ENCODE measurements at regions not wholly inside any gene's neighbourhood (a gene's known extent, or its start where the extent isn't known, plus 50 kb on each side); places are given as distances from the start of the nearest gene placed in this dataset.

DNA sequence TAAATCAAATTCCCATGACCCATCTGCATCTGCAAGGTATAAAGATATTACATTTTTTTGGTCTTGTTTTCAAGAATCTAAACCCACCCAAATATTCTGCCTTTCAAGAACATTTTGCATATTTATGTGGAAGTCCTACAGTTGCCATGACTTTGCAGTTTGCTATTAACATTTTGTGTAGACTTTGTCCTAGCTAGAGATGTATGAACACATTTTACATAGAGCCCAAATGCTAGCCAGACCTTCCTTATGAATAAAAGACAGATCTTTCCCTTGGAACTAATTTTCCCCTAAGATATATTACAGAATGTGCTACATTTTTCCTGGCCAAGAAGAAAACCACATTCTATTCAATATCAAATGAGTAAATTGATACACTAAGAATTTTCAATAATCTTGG, 772.5 kb downstream of the KCNA4 start:
- Histone ChIP-seq H3K9ac (ENCODE audit: low read length) (no peak overlapping the region), H3K4me2 (replicated peaks; ENCODE audit: low read depth, low read length, poor library complexity, severe bottlenecking) (no peak overlapping the region), H3K4me1 (ENCODE audit: control insufficient read depth in 2 of 2, insufficient read depth in 2 of 2, low read length in 2 of 2) (no peaks in the 10 kb centered on the region), H3K4me3 (ENCODE audit: control extremely low read depth in 1 of 5, extremely low read depth in 1 of 5, insufficient read depth in 1 of 5, low read depth in 2 of 5, low read length in 4 of 5) (no peak overlapping the region), H3K27ac (ENCODE audit: low read length in 2 of 2) (no peak overlapping the region), H4K20me1 (ENCODE audit: control insufficient read depth, insufficient read depth, low read length, poor library complexity, severe bottlenecking) (no peaks in the 10 kb centered on the region), H3K79me2 (ENCODE audit: control insufficient read depth, insufficient read depth, low read length) (no peaks in the 10 kb centered on the region), H2AFZ (ENCODE audit: insufficient read depth, low read depth, low read length, poor library complexity, severe bottlenecking) (no peak overlapping the region), H3K27me3 (replicated peaks in 1 of 4; ENCODE audit: control extremely low read depth in 1 of 4, control insufficient read depth in 3 of 4, insufficient read depth in 4 of 4, low read length in 3 of 4) (no peaks in the 10 kb centered on the region), H3K9me3 (ENCODE audit: control extremely low read depth in 1 of 3, control insufficient read depth in 2 of 3, insufficient read depth in 1 of 3, low read length in 2 of 3) (no peaks in the 10 kb centered on the region), H3K36me3 (replicated peaks in 1 of 2; ENCODE audit: control extremely low read depth in 1 of 2, control insufficient read depth in 1 of 2, extremely low read depth in 1 of 2, insufficient read depth in 2 of 2, low read length in 1 of 2) (no peaks in the 10 kb centered on the region)
- POLR2A ChIA-PET, result no interaction called here
- ATAC-seq (ENCODE audit: low read depth) (no peak), DNase-seq (no peak)
- Mint-ChIP-seq H3K4me1 (no peaks in the 10 kb centered on the region), H3K4me3 (no peak overlapping the region), H3K9me3 (ENCODE audit: insufficient read depth) (peaks cover 2% of the 10 kb centered on the region), H3K27ac (no peak overlapping the region), H3K27me3 (no peaks in the 10 kb centered on the region)
- intact Hi-C loops (cut with micrococcal nuclease), result no loop called here
- CTCF ChIA-PET, result interaction anchor here (0.7 kb wide), 1 partner anchor 13 kb away, joined by 3 read pairs; no protein-coding TSS in a partner anchor
- TF ChIP-seq CTCF (IDR thresholded peaks at IDR 0.05), result no peak
- no peak for TF ChIP-seq EZH2 (IDR thresholded peaks at IDR 0.05; ENCODE audit: borderline replicate concordance, insufficient read depth, low read depth, low read length, poor library complexity, severe bottlenecking)

GRCh38 chr11:29243616-29244015, 773.2 kb downstream of the KCNA4 start:
- Histone ChIP-seq H3K27ac (ENCODE audit: low read length in 2 of 2) (no peak overlapping the region), H3K27me3 (replicated peaks in 1 of 4; ENCODE audit: control extremely low read depth in 1 of 4, control insufficient read depth in 3 of 4, insufficient read depth in 4 of 4, low read length in 3 of 4) (no peaks in the 10 kb centered on the region), H2AFZ (ENCODE audit: insufficient read depth, low read depth, low read length, poor library complexity, severe bottlenecking) (no peak overlapping the region), H3K79me2 (ENCODE audit: control insufficient read depth, insufficient read depth, low read length) (no peaks in the 10 kb centered on the region), H3K4me2 (replicated peaks; ENCODE audit: low read depth, low read length, poor library complexity, severe bottlenecking) (no peak overlapping the region), H3K4me1 (ENCODE audit: control insufficient read depth in 2 of 2, insufficient read depth in 2 of 2, low read length in 2 of 2) (no peaks in the 10 kb centered on the region), H3K36me3 (replicated peaks in 1 of 2; ENCODE audit: control extremely low read depth in 1 of 2, control insufficient read depth in 1 of 2, extremely low read depth in 1 of 2, insufficient read depth in 2 of 2, low read length in 1 of 2) (no peaks in the 10 kb centered on the region), H4K20me1 (ENCODE audit: control insufficient read depth, insufficient read depth, low read length, poor library complexity, severe bottlenecking) (no peaks in the 10 kb centered on the region), H3K9ac (ENCODE audit: low read length) (no peak overlapping the region), H3K9me3 (ENCODE audit: control extremely low read depth in 1 of 3, control insufficient read depth in 2 of 3, insufficient read depth in 1 of 3, low read length in 2 of 3) (no peaks in the 10 kb centered on the region), H3K4me3 (ENCODE audit: control extremely low read depth in 1 of 5, extremely low read depth in 1 of 5, insufficient read depth in 1 of 5, low read depth in 2 of 5, low read length in 4 of 5) (no peak overlapping the region)
- Mint-ChIP-seq H3K4me1 (no peaks in the 10 kb centered on the region), H3K27me3 (no peaks in the 10 kb centered on the region), H3K27ac (no peak overlapping the region), H3K4me3 (no peak overlapping the region), H3K9me3 (ENCODE audit: insufficient read depth) (peaks cover 2% of the 10 kb centered on the region)
- ATAC-seq (ENCODE audit: low read depth), result no peak
- CTCF ChIA-PET, result interaction anchor here (0.6 to 0.7 kb wide), 2 partner anchors 14 to 42 kb away, joined by 3 read pairs; no protein-coding TSS in a partner anchor
- no peak for DNase-seq
- TF ChIP-seq EZH2 (IDR thresholded peaks at IDR 0.05; ENCODE audit: borderline replicate concordance, insufficient read depth, low read depth, low read length, poor library complexity, severe bottlenecking) (no peak), CTCF (IDR thresholded peaks at IDR 0.05) (no peak)
- intact Hi-C loops (cut with micrococcal nuclease), result no loop called here
- WGBS (ENCODE audit: insufficient coverage), result 100% methylated on average over 1 of the region's 3 CpGs
- POLR2A ChIA-PET, result no interaction called here

Data from B cell (primary cell).